ENCODE measurements at regions not wholly inside any gene's neighbourhood (a gene's known extent, or its start where the extent isn't known, plus 50 kb on each side); places are given as distances from the start of the nearest gene placed in this dataset.

GRCh38 chr12:107565551-107565950 lies 120.0 kb upstream of the PWP1 start:
- DNase-seq, result no peak

GRCh38 chr12:107567876-107568619 lies 117.6 kb upstream of the PWP1 start:
- DNase-seq, result no peak

- no peak for DNase-seq
These were observed 116.9 kb upstream of the PWP1 start for GRCh38 chr12:107568718-107569117.

DNA sequence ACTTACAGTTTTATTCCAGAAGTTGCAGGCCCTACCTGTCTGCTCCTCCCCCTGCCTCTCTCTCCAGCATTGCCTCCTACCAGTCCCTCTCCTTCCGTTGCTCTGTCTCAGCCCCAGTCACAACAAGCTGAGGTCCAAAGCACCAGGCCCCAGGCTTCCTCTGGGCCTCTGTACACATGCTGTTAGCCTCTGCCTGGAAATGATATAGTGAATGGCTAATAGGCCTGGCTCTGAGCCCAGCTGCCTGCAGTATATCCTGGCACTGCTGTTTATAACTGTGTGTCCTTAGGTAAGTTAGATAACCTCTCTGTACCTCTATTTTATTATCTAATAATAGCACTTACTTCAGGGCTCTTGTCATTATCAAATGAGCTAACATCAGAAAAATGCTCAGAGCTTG lies 114.9 kb upstream of the PWP1 start:
- DNase-seq, result no peak

- no peak for DNase-seq
These were observed 114.1 kb upstream of the PWP1 start for GRCh38 chr12:107571492-107571891.

DNA sequence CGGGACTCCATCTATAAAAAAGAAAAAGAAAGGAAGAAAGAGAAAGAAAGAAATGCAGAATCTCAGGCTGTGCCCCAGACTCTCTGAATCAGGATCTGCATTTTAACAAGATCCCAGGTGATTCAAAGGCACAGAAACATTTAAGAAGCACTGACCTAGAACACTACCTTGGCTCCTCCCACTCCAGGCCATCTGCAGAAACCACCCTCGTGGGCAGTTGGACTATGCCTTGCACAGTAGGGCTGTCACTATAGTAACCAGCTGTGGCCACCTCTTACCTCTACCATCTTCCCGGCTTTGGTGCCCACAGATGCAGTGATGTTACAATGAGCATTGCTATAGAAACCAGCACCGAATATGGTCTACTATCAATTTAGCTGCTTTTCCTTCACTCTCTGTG lies 110.9 kb upstream of the PWP1 start:
- DNase-seq, result no peak

- no peak for DNase-seq
These were observed 104.6 kb upstream of the PWP1 start for GRCh38 chr12:107580750-107581618.

GRCh38 chr12:107581619-107582015 lies 104.0 kb upstream of the PWP1 start:
- no peak for DNase-seq

DNA sequence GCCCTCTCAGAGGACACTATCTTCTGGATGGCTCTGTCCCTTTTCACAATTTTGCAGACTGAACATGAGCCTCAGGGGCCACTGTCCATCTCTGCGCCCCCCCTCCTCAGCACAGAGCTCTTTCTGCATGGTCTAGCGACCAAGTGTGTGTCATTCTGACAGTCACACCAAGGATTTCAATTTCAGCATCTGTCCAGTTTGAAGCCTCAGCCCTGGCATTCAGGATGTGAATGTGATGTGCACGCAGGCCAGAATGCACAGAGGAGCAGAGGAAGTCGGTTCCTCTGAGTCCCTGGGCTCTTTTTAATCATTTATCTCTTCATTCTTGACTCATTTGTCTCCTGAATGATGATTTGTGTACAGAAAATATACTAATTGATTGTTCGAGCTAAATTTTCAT lies 102.0 kb upstream of the PWP1 start:
- DNase-seq, result no peak

DNA sequence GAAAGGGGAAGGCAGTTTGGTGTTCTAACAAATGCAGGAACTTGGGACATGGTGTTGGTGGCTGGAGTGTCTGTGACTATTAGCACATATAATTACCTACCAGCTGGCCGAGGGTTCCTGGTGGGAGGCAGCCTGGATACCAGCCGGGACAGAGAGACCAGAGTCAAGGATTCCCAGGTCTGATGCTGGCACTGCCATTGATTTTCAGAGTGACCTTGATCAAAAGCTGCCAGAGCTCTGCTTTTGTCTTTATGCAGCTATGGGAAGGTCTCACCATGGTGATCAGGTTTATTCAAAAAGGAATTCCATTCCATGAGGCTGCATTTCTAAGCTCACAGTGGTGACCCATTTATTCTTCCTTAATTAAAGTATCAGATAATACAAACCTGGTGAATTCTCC lies 101.0 kb upstream of the PWP1 start:
- DNase-seq, result no peak

DNA sequence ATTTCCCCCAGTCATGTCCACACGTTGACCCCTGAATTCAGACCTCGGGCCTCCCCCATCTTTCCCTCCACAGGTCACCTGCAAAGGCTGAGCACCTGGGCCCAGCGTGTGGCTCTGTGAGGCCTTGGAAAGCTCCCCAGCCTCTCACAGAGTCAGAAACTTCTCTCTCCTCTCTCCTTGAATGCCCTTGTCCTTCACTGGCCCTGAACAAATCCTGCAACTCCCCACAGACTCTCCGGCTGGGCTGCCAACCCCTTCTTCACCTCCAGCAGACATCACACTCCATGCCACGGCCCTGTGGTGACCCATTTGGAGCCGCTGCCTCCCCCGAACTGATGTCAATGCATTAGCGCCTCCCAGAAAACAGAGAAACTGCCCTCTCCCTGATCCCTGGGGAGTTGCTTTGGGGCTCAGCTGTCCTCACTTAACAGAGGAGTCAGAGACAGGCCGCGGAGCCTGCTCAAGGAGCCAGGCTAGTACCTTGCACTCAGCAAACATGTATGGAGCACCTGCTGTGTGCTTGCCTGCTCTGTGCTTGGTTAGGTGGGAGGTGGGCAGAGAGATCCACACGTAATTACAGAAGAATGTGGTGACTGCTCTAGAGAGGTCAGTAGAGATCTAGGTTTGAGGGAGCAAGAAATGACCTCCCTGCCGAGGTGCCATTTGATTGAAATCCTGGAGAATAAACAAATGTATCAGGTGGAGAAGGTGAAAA lies 99.2 kb upstream of the PWP1 start:
- no peak for DNase-seq

DNA sequence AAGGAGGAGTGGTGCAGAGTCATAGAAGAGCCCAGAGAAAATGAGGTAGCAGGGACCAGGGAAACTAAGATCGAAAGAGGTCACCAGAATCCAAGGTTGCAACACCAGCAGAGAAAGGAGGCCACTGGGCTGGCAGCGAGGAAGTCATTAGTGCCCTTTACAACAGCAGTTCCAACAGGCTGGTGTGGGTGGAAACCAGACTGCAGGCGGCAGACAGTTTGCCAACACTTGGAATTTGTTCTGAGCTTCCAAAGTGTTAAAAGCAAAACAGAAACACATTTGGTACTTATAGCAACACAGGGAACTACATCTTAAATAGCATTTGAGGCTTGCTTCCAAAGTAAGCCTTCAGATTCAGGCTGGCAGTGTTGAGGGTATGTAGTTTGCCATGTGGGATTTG lies 95.2 kb upstream of the PWP1 start:
- no peak for DNase-seq

GRCh38 chr12:107590814-107591375 lies 94.7 kb upstream of the PWP1 start:
- no peak for DNase-seq

DNA sequence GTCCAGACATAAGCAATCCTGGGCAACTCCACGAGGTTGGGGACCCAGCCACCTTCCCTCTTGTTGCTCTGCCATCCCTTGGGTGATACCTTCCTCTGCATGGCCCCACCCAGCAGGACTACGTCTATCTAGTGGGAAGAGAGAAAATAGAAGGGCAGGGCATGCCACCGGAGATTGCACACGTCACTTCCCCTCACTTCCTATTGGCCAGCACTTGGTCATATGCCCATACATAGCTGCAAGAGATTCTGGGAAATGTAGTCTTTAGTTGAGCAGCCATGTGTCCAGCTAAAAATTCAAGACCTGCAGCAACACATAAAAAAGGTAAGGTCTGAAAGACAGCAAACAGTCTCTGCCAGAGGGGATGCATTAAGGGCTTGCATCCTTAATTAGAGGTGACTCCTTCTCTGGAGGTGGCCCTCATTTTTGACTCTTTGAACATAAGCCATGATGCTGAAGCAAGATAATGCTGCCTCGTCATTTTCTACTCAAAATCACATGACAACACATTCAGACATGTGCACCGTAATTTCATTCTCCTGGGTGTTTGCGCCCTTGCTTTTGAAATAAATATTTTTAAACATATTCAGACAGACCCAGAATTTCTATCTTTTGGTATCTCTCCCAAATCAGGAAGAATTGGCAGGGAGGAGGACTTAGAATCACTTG lies 91.8 kb upstream of the PWP1 start:
- peak; percentile 21 for DNase-seq

- DNase-seq, result no peak
These were observed 90.6 kb upstream of the PWP1 start for GRCh38 chr12:107594995-107595394.

GRCh38 chr12:107597695-107598410 lies 87.7 kb upstream of the PWP1 start:
- peak; percentile 27 for DNase-seq

DNA sequence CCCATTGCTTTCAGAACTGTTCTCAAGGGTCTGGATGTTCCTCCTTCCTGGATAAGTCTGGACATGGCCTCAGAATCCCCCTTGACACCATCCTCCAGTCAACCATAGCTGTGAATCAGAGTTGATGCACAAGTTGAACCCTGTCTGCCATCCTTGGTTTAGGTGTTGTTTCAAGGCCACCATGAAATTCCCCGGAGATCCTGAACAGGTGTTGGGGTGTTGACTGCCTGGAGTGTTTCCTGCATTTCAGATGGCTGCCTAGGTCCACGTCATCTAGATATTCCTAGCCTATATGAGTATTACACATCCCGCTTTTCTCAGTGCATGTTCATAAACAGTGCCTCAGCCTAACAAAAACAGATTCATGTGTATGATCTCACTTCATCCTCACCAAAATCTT lies 86.7 kb upstream of the PWP1 start:
- no peak for DNase-seq

- DNase-seq, result no peak
These were observed 84.9 kb upstream of the PWP1 start for GRCh38 chr12:107600581-107601144.

DNA sequence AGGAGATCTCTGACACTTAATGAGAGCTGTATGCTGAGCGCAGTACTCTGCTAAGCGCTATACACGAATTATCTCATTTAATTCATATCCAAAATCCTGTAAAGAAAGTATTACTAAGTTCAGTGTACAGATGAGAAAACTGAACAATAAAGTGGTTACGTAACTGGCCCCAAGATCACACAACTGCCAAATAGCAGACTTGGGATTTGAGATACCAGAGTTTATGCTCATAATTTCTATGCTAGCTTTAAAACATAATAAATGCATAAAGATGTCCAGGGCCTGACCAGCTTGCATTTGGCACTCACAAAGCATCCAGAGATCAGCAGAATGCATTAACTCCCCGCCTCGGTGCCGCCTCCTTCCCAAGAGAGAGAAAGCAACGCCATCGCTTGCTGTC lies 83.2 kb upstream of the PWP1 start:
- DNase-seq, result no peak

GRCh38 chr12:107605293-107605692 lies 80.3 kb upstream of the PWP1 start:
- DNase-seq, result no peak
